ENCODE measurements at regions not wholly inside any gene's neighbourhood (a gene's known extent, or its start where the extent isn't known, plus 50 kb on each side); places are given as distances from the start of the nearest gene placed in this dataset.

DNA sequence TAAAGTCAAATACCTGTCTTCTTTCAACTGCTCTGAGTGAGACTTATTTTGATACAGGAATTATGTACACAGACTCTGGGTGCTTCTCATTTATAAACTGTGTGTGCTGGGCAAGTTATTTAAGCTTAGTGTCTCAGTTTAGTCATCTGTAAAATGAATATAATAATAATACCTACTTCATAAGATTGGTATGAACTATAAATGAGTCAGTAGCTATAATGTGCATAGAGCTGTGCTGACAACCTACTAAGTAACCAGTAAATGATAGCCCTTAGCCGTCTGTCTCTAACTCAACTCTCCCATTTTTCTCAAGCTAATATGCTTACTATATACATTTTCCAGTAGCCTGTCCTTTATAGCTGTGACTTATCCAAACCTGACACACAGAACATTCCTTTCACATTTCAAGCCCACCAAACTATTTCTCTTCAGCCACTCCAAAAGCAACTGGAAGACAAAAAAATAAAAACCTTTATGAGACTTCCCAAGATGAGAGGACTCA is 319.8 kb downstream of the ETAA1 start:
- DNase-seq (ENCODE audit: low spot score) = no peak
- no peak for ATAC-seq (ENCODE audit: low read depth)
- Histone ChIP-seq H3K36me3 (ENCODE audit: low read depth) (no peaks in the 10 kb centered on the region), H3K27ac (ENCODE audit: poor library complexity, severe bottlenecking) (no peak overlapping the region), H3K27me3 (ENCODE audit: insufficient read depth, poor library complexity, severe bottlenecking) (no peaks in the 10 kb centered on the region), H3K4me3 (ENCODE audit: severe bottlenecking) (no peak overlapping the region), H3K9me3 (ENCODE audit: severe bottlenecking) (no peaks in the 10 kb centered on the region), H3K4me1 (ENCODE audit: insufficient read depth, poor library complexity, severe bottlenecking) (no peaks in the 10 kb centered on the region)
- TF ChIP-seq, protein P1, sequence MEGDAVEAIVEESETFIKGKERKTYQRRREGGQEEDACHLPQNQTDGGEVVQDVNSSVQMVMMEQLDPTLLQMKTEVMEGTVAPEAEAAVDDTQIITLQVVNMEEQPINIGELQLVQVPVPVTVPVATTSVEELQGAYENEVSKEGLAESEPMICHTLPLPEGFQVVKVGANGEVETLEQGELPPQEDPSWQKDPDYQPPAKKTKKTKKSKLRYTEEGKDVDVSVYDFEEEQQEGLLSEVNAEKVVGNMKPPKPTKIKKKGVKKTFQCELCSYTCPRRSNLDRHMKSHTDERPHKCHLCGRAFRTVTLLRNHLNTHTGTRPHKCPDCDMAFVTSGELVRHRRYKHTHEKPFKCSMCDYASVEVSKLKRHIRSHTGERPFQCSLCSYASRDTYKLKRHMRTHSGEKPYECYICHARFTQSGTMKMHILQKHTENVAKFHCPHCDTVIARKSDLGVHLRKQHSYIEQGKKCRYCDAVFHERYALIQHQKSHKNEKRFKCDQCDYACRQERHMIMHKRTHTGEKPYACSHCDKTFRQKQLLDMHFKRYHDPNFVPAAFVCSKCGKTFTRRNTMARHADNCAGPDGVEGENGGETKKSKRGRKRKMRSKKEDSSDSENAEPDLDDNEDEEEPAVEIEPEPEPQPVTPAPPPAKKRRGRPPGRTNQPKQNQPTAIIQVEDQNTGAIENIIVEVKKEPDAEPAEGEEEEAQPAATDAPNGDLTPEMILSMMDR (IDR thresholded peaks at IDR 0.05; ENCODE audit: poor library complexity, severe bottlenecking) = no peak

DNA sequence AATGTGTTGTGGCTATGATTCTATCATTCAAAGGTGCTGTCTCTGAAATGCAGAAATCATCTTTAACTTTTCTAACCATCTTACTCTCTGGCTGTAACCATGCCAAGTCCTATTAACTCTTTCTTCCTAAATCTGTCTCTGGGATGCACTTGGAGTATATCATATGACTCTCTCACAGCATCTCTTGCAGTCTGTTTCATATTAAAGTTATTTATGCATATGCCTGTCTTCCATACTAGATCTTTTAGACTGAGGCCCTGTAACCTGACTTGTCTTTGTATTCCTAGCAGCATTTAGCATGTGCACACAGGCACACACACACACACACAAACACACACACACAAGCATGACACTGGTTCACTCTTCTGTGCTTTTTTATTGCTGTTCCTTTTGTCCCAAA is 320.6 kb downstream of the ETAA1 start:
- Histone ChIP-seq H3K36me3 (ENCODE audit: low read depth) (no peaks in the 10 kb centered on the region), H3K4me1 (ENCODE audit: insufficient read depth, poor library complexity, severe bottlenecking) (no peaks in the 10 kb centered on the region), H3K4me3 (ENCODE audit: severe bottlenecking) (no peak overlapping the region), H3K27ac (ENCODE audit: poor library complexity, severe bottlenecking) (no peak overlapping the region), H3K9me3 (ENCODE audit: severe bottlenecking) (no peaks in the 10 kb centered on the region), H3K27me3 (ENCODE audit: insufficient read depth, poor library complexity, severe bottlenecking) (no peaks in the 10 kb centered on the region)
- no peak for DNase-seq (ENCODE audit: low spot score)
- TF ChIP-seq, protein P1 (IDR thresholded peaks at IDR 0.05; ENCODE audit: poor library complexity, severe bottlenecking) = no peak
- ATAC-seq (ENCODE audit: low read depth) = no peak

DNA sequence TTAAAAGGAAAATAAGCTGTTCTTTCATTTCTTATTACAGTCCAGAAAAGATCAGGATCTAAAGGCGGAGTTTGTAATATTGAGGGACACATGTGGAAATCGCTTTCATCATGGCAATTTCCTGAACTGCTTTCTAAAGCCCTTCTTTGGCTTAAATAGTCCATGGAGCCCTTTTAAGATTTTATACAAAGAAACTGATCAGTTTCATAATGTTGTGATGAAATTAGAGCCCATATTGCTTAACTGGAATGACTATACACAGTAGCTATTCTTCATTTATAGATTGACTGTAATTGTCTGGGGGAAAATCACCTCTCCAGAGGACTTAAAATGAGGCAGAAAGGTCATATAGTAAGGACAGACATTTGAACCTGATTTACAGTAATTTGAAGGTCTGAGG is 322.2 kb downstream of the ETAA1 start:
- no peak overlapping the region for H3K27ac ChIP-seq (ENCODE audit: poor library complexity, severe bottlenecking)
- TF ChIP-seq, protein P1 (IDR thresholded peaks at IDR 0.05; ENCODE audit: poor library complexity, severe bottlenecking) = no peak

DNA sequence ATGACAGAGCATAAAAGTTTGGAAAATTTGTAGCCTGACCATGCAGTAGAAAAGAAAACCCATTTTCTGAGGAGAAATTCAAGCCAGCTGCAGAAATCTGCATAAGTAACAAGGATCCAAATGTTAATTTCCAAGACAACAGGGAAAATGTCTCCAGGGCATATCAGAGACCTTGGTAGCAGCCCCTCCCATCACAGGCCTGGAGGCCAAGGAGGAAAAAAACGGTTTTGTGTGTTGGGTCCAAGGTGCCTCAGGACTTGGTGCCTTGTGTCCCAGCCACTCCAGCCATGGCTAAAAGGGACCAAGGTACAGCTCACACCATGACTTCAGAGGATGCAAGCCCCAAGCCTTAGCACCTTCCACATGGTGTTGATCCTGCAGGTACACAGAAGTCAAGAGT is 324.4 kb downstream of the ETAA1 start:
- no peak for ATAC-seq (ENCODE audit: low read depth)

More for the DNA sequence above, 322.2 kb downstream of the ETAA1 start:
- Histone ChIP-seq H3K9me3 (ENCODE audit: severe bottlenecking) (no peaks in the 10 kb centered on the region), H3K4me3 (ENCODE audit: severe bottlenecking) (no peak overlapping the region), H3K4me1 (ENCODE audit: insufficient read depth, poor library complexity, severe bottlenecking) (no peaks in the 10 kb centered on the region), H3K36me3 (ENCODE audit: low read depth) (no peaks in the 10 kb centered on the region), H3K27me3 (ENCODE audit: insufficient read depth, poor library complexity, severe bottlenecking) (no peaks in the 10 kb centered on the region)
- DNase-seq (ENCODE audit: low spot score) (no peak), ATAC-seq (ENCODE audit: low read depth) (no peak)

DNA sequence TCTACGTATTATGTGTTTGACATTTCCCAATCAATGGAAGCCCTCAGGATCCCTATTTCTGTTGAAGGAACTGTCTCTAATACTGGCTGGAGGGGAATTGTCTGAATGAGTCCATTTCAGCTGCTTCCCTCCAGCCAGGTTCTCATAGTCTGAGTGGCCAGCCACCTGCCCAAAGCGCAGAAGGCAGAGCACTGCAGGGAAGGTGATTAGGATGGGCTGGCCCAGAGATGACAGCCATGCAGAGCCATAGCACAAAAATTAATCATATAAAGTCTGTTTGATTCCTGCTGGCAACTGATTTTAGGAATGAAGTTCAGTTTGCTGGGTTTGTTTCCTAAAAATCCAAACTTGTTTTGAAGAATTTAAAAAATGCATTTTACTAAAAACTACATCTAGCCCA is 327.1 kb downstream of the ETAA1 start:
- Histone ChIP-seq H3K4me3 (ENCODE audit: severe bottlenecking) (no peak overlapping the region), H3K36me3 (ENCODE audit: low read depth) (no peaks in the 10 kb centered on the region), H3K27ac (ENCODE audit: poor library complexity, severe bottlenecking) (no peak overlapping the region), H3K27me3 (ENCODE audit: insufficient read depth, poor library complexity, severe bottlenecking) (no peaks in the 10 kb centered on the region), H3K9me3 (ENCODE audit: severe bottlenecking) (no peaks in the 10 kb centered on the region), H3K4me1 (ENCODE audit: insufficient read depth, poor library complexity, severe bottlenecking) (no peaks in the 10 kb centered on the region)
- no peak for DNase-seq (ENCODE audit: low spot score)
- no peak for ATAC-seq (ENCODE audit: low read depth)
- TF ChIP-seq, protein P1 (IDR thresholded peaks at IDR 0.05; ENCODE audit: poor library complexity, severe bottlenecking) = no peak

More for the DNA sequence above, 324.4 kb downstream of the ETAA1 start:
- Histone ChIP-seq H3K4me1 (ENCODE audit: insufficient read depth, poor library complexity, severe bottlenecking) (no peaks in the 10 kb centered on the region), H3K27me3 (ENCODE audit: insufficient read depth, poor library complexity, severe bottlenecking) (no peaks in the 10 kb centered on the region), H3K4me3 (ENCODE audit: severe bottlenecking) (no peak overlapping the region), H3K36me3 (ENCODE audit: low read depth) (no peaks in the 10 kb centered on the region), H3K9me3 (ENCODE audit: severe bottlenecking) (no peaks in the 10 kb centered on the region), H3K27ac (ENCODE audit: poor library complexity, severe bottlenecking) (no peak overlapping the region)
- DNase-seq (ENCODE audit: low spot score) = no peak
- TF ChIP-seq, protein P1 (IDR thresholded peaks at IDR 0.05; ENCODE audit: poor library complexity, severe bottlenecking) = no peak

Data from RWPE2 (cell line).